Gastroesophageal sphincter (tissue), 3 donors: ENCODE measurements at regions not wholly inside any gene's neighbourhood (a gene's known extent, or its start where the extent isn't known, plus 50 kb on each side); places are given as distances from the start of the nearest gene placed in this dataset.

Experiments
- EP300 ChIP-seq: sonication (generic); formaldehyde crosslinking; IDR thresholded peaks from one replicate; pipeline ENCODE4 v1.6.1; 2017; ENCODE audit warnings: antibody characterized with exemption, mild to moderate bottlenecking
- TF ChIP-seq, protein P1 (sequence below), 4 experiments: fragments of 200-600 bp in 2 of 4; fragments of 450-650 bp in 2 of 4; sonication (generic) in 1 of 4; IDR thresholded peaks; one replicate each; pipeline ENCODE4 v1.5.1; 2017 to 2019; ENCODE audit warnings: antibody characterized with exemption in 4 of 4, mild to moderate bottlenecking in 2 of 4, moderate library complexity in 2 of 4

DNA sequence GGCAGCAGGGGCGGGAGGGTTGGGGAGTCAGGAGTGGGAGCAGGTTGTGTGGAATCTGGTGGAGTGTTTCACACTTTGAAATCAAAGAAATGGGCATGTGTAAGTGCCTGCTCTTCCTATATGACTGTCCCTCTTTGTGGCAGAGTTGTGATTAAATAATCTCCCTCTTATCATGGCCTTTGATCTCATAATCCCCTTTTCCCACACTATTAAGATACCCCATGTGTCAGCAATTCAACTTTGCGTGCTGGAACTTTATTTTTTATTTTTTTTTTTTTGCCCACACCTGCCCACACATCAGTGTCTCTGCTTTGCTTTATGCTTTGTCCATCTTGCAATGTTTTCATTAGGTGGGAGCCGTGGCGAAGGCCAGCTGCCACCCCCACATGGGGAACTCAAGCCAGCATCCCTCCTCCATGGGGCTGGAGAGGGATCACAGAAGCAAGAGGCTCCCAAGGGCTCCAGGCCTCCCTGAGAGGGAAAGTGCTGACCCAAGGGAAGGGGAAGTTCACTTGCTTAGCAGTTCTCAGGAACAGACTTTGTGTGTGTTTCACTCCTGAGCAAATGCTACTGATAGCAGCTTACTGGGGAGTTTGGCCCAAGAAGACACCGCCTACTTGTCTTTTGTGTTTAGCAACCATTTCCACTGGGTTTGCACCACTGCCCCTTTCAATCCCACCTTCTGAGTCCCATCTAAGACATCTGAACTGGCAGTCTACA, 243.4 kb downstream of the BCL11A start:
- no peak for TF ChIP-seq EP300
- TF ChIP-seq, protein P1, sequence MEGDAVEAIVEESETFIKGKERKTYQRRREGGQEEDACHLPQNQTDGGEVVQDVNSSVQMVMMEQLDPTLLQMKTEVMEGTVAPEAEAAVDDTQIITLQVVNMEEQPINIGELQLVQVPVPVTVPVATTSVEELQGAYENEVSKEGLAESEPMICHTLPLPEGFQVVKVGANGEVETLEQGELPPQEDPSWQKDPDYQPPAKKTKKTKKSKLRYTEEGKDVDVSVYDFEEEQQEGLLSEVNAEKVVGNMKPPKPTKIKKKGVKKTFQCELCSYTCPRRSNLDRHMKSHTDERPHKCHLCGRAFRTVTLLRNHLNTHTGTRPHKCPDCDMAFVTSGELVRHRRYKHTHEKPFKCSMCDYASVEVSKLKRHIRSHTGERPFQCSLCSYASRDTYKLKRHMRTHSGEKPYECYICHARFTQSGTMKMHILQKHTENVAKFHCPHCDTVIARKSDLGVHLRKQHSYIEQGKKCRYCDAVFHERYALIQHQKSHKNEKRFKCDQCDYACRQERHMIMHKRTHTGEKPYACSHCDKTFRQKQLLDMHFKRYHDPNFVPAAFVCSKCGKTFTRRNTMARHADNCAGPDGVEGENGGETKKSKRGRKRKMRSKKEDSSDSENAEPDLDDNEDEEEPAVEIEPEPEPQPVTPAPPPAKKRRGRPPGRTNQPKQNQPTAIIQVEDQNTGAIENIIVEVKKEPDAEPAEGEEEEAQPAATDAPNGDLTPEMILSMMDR (IDR thresholded peaks at IDR 0.05): no peak
